Testis (tissue), 2 donors: ENCODE measurements at regions not wholly inside any gene's neighbourhood (a gene's known extent, or its start where the extent isn't known, plus 50 kb on each side); places are given as distances from the start of the nearest gene placed in this dataset.
"Not testable (repeated sequence)": the region's sequence is repeated elsewhere in the genome, so short reads cannot be mapped to it uniquely, and the experiment has no call there.

ENCODE experiments used
- DNase-seq: peaks from one replicate; pipeline ENCODE4 v3.0.0-alpha.2; 2019
- H3K27ac ChIP-seq, 2 donors: fragments of 200-600 bp; sonication (generic); one replicate each; pipeline ENCODE4 v1.5.1; 2019
- H3K27me3 ChIP-seq: fragments of 200-600 bp; sonication (generic); one replicate; pipeline ENCODE4 v1.5.1; 2019
- H3K36me3 ChIP-seq: fragments of 200-600 bp; sonication (generic); one replicate; pipeline ENCODE4 v1.5.1; 2017; ENCODE audit warnings: low read depth; ENCODE audit errors: missing control alignments
- H3K4me1 ChIP-seq: fragments of 200-600 bp; sonication (generic); one replicate; pipeline ENCODE4 v1.5.1; 2019
- H3K4me3 ChIP-seq, 2 donors: fragments of 200-600 bp; sonication (generic); one replicate each; pipeline ENCODE4 v1.5.1; 2017 to 2019
- H3K9me3 ChIP-seq: fragments of 200-600 bp; sonication (generic); one replicate; pipeline ENCODE4 v1.5.1; 2017
- POLR2A ChIP-seq: fragments of 450-650 bp; IDR thresholded peaks from one replicate; pipeline ENCODE4 v1.6.1; 2017; ENCODE audit warnings: antibody characterized with exemption, mild to moderate bottlenecking, moderate library complexity
- WGBS, 2 donors: methylation state at CpG; one replicate each; pipeline ENCODE4 v1.1.5; 2018; 5-methylcytosine and 5-hydroxymethylcytosine counted together
- intact Hi-C: fragments of 100-400 bp; cut with DNase I; formaldehyde crosslinking; loops from one replicate; pipeline ENCODE4 v1.15.1; 2023; ENCODE audit warnings: low total_unique reads
- TF ChIP-seq, protein P1 (sequence below), 3 experiments: fragments of 450-650 bp in 2 of 3; fragments of 200-600 bp in 1 of 3; sonication (generic) in 1 of 3; IDR thresholded peaks; one replicate each; pipeline ENCODE4 v1.5.1; 2016 to 2019; ENCODE audit warnings: antibody characterized with exemption in 3 of 3, mild to moderate bottlenecking in 2 of 3, moderate library complexity in 1 of 3

DNA sequence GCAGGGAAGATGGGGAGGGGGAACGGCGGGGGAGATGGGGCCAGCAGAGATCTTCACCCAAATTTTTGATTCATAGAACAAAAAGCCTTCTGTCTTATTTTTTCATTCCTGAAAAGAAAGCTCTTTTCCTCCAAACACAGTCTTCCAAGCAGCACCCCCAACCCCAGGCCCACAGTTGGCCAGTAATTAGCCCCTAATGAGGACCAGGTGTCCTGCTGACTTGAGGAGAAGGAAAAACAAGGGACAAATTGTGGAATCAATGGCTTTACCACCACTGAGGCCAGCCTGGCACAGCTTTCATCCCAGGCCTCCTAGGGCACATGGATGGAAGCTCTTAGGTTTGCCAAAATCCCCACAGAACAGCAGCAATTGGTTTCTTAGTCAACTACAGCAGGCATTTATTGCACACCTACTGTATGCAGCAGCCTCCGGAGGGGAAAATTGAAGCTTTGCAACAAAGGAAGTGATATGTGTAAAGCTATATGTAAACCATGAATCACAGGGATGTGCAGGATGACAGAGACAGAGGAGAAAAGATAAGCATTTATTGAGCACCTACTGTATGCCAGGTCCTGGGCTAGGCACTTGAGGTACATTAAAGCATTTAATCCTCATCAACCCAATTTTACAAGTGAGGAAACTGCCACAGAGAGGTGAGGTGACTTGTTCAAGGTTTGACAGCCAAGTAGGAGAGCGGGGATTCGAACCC, 199.5 kb downstream of the TBC1D2B start:
- 68 to 71% methylated on average over 5 of the region's 5 CpGs for WGBS, 2 donors
- no peaks in the 10 kb centered on the region for H3K9me3 ChIP-seq
- TF ChIP-seq POLR2A: no peak
- TF ChIP-seq, protein P1, sequence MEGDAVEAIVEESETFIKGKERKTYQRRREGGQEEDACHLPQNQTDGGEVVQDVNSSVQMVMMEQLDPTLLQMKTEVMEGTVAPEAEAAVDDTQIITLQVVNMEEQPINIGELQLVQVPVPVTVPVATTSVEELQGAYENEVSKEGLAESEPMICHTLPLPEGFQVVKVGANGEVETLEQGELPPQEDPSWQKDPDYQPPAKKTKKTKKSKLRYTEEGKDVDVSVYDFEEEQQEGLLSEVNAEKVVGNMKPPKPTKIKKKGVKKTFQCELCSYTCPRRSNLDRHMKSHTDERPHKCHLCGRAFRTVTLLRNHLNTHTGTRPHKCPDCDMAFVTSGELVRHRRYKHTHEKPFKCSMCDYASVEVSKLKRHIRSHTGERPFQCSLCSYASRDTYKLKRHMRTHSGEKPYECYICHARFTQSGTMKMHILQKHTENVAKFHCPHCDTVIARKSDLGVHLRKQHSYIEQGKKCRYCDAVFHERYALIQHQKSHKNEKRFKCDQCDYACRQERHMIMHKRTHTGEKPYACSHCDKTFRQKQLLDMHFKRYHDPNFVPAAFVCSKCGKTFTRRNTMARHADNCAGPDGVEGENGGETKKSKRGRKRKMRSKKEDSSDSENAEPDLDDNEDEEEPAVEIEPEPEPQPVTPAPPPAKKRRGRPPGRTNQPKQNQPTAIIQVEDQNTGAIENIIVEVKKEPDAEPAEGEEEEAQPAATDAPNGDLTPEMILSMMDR (IDR thresholded peaks at IDR 0.05): no peak
- H3K4me3 ChIP-seq: no peak overlapping the region
- no peak for DNase-seq
- H3K36me3 ChIP-seq: no peaks in the 10 kb centered on the region
- intact Hi-C loops: no loop called here
- H3K27ac ChIP-seq: no peak overlapping the region
- H3K27me3 ChIP-seq: no peaks in the 10 kb centered on the region
- no peaks in the 10 kb centered on the region for H3K4me1 ChIP-seq

- H3K4me1 ChIP-seq, DNase-seq, intact Hi-C loops, H3K27ac ChIP-seq, H3K27me3 ChIP-seq, H3K9me3 ChIP-seq, H3K36me3 ChIP-seq, H3K4me3 ChIP-seq: not testable (repeated sequence)
- WGBS, 2 donors: 53 to 63% methylated on average over 3 of the region's 9 CpGs
These were observed 201.2 kb downstream of the TBC1D2B start for GRCh38 chr15:77876107-77876820.

DNA sequence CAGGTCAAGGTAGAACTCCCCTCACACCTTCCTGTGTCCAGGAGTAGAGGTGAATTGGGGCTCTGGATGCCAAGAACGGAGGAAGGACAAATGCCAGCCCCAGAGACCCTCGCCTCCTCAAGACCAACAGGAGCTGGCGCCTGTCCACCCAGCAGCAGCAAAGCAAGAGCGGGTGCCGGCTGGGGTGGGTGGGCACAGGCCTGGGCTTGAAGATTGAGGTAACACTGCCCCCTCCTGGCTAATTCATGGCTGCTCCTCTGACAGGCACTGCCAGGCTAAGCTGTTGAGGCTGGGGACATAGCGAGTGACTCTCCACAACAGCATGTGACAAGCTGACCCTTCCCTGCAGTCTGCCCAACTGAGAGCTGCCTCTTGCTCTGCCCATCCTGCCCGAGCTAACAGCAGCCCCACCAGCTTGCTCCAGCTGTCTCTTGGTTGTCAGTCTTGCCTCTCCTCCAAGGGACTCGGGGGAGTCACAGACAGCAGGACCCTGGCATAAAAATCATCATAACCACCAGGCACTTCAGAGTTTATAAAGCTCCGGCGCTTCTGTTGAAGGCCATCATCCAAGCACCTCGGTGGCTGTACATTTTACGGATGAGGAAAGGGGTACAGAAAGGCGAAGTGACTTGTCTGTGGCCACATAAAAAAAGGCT, 202.3 kb downstream of the TBC1D2B start:
- H3K36me3 ChIP-seq, H3K27me3 ChIP-seq, H3K4me3 ChIP-seq, H3K9me3 ChIP-seq, intact Hi-C loops, H3K4me1 ChIP-seq, H3K27ac ChIP-seq: not testable (repeated sequence)
- TF ChIP-seq, protein P1 (IDR thresholded peaks at IDR 0.05): peak in 2 of 3 experiments; percentile 10 to 31
- WGBS, 2 donors: 70 to 89% methylated on average over 9 to 13 of the region's 13 CpGs
- DNase-seq: peak; percentile 67

GRCh38 chr15:77874063-77874462, 203.4 kb downstream of the TBC1D2B start:
- TF ChIP-seq, protein P1 (IDR thresholded peaks at IDR 0.05): no peak
- TF ChIP-seq POLR2A: no peak
- Histone ChIP-seq H3K36me3 (no peaks in the 10 kb centered on the region), H3K9me3 (no peaks in the 10 kb centered on the region), H3K4me1 (no peaks in the 10 kb centered on the region), H3K4me3 (no peak overlapping the region), H3K27ac (no peak overlapping the region), H3K27me3 (no peaks in the 10 kb centered on the region)
- DNase-seq: no peak
- WGBS, 2 donors: 81 to 85% methylated on average over 4 of the region's 4 CpGs
- intact Hi-C loops: no loop called here

GRCh38 chr15:77872521-77873425, 204.7 kb downstream of the TBC1D2B start:
- H3K4me3 ChIP-seq, H3K4me1 ChIP-seq, H3K9me3 ChIP-seq, DNase-seq, H3K27ac ChIP-seq, H3K36me3 ChIP-seq, H3K27me3 ChIP-seq, intact Hi-C loops: not testable (repeated sequence)
- 83 to 90% methylated on average over 12 to 18 of the region's 18 CpGs for WGBS, 2 donors
